Cerebellar nuclear complex (tissue), 1 donor: ENCODE measurements at regions not wholly inside any gene's neighbourhood (a gene's known extent, or its start where the extent isn't known, plus 50 kb on each side); places are given as distances from the start of the nearest gene placed in this dataset.

Source experiments
- DNase-seq, 2 experiments: peaks; one replicate each; lab custom pipeline; 2025; lab: John Stamatoyannopoulos, UW

DNA sequence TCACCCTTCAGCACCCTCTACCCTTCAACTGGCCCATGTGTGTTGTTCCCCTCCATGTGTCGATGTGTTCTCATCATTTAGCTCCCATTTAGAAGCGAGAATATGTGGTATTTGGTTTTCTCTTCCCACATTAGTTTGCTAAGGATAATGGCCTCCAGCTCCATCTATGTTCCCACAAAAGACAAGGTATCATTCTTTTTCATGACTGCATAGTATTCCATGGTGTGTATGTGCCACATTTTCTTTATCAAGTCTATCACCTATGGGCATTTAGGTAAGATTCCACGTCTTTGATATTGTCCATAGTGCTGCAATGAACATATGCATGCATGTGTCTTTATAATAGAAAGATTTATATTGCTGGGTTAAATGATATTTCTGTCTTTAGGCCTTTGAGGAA is 325.1 kb upstream of the ADAMTS16 start:
- no peak for DNase-seq

GRCh38 chr5:4817767-4818166 is 322.4 kb upstream of the ADAMTS16 start:
- DNase-seq, result no peak

DNA sequence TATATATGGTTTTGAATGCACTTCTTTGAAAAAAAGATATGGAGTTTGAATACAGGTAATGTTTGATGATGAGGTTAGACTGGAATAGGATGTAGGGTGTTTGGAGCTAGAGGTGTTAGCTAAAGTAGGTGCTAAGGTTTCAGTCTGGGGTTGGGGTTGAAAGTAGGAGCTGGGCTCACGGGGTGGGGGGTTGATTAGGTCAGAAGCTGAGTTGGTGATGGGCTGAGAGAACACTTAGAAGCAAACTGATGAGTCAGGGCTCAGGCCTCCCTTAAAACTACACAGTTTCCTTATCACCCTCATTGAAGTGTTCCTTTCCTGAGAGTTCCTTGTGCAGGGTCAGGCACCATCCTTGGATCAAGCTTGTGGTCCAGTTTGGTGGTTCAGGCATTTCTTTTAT is 308.8 kb upstream of the ADAMTS16 start:
- DNase-seq, result no peak

GRCh38 chr5:4832471-4832870 is 307.7 kb upstream of the ADAMTS16 start:
- DNase-seq, result no peak

DNA sequence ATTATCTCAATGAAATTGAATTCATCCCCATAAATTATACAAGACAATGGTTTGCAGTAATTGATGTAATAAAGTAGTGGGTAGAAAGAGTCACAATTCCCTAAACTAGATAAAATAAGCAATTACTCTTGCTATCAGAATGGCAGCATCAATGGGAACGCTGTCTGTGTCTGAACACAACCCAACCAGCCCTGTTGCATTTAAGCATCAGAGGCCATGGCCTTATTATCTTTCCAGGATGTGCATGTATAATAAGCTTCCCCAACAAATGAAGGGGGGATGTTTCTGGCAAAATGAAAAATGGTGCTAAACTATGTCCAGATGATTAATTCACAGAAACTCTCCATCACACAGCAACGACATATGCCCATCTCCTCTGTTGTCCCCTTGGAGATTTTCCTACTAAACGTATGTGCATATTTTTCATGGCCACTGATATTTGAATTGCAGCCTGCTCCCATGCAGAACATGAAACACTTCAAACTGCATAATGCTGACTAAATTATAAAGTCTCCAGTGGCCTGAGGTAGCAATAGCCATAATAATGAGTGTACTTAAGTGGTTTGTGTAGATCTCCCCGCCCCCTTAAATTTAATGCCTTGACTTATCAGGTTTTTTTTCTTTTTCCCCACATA is 306.9 kb upstream of the ADAMTS16 start:
- no peak for DNase-seq

GRCh38 chr5:4837489-4838058 is 302.6 kb upstream of the ADAMTS16 start:
- no peak for DNase-seq

DNA sequence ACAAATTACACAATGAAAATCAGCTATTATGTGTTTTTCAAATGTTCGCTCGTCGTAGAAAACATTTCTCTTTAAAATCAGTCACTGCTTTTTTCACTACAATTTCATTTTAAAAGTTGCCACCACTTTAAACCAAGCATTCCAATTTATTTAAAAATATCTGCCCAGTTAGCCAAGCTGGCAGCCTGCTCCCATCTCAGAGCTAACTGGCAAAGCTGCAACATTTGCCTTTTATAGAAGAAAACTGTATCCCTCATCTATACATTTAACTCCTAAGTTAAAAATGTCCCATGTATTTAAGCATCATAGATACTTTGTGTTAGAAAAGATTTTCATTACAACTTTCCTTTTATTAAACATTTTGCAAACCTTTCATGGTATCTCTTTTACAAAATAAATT is 294.9 kb upstream of the ADAMTS16 start:
- DNase-seq, result no peak

DNA sequence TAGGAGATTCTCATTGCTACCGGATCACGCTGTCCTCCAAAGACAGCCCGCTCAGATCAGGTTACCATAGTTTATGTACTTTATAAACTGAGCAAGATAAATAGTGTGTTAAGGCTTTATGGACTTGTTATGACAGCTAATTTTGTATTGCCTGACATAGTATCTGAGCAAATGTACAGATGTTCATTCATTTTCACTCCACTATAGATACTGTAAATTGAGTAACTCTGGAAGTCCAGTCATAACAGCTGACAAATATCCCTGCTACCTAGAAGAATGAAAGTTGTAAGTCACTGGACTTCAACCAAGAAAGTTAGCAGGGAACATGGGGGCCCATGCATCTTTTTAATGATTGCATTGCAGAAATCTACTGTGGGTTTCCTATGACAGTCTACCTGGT is 292.4 kb upstream of the ADAMTS16 start:
- DNase-seq, result no peak

DNA sequence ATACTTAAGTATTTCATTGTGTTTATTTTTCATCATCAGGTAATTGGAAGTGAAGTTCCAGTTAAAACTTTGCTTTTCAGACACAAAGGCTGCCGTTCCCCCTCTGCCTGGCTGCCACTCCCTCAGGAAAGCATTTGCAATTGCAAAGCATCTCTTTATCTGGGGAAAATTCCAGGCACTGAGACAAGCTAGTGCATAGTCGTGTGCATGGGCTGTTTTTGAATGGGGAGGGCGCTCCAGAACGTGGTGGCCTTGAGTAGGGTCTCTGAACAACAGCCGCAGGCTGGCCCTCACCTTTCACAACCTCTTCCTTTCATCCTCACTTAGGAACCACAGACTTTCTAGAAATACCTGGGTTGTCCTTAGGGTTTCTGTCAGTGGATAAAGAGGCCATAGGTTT is 285.1 kb upstream of the ADAMTS16 start:
- no peak for DNase-seq

DNA sequence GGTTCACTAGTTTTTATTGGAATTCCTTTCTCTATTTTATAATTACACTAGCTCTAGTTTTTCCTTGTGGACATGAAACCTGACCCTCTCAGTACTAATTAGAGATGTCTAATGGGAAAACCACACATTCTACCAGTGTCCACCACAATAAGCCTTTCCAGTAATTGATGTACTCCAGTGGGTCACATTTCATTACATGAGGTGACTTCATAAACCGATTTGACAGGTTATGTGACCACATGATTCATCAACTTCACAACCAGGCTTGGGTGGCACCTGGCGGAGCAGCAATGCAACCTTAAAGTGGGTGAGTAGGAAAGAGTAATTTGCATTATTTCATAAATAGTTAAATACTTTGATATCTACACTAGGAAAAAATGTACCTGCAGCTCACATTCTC is 284.2 kb upstream of the ADAMTS16 start:
- DNase-seq, result no peak

DNA sequence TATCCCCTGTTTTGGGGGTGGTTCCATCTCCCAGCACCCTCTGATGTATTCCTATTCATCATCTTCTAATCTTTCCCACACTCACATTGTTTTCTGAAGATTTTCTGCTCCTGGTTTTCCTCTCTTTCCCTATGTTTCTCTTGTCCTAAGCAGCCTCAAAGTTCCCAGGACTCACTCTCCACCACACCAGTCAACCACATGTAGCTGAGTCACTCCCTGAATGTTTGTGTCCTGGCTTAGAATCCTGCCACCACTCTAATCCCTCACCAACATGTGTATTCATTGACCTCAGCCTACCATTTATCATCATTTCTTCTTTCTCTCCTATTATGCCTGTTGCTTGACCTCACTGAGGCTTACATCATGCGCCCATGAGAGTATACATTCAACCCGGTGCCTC is 282.4 kb upstream of the ADAMTS16 start:
- no peak for DNase-seq

DNA sequence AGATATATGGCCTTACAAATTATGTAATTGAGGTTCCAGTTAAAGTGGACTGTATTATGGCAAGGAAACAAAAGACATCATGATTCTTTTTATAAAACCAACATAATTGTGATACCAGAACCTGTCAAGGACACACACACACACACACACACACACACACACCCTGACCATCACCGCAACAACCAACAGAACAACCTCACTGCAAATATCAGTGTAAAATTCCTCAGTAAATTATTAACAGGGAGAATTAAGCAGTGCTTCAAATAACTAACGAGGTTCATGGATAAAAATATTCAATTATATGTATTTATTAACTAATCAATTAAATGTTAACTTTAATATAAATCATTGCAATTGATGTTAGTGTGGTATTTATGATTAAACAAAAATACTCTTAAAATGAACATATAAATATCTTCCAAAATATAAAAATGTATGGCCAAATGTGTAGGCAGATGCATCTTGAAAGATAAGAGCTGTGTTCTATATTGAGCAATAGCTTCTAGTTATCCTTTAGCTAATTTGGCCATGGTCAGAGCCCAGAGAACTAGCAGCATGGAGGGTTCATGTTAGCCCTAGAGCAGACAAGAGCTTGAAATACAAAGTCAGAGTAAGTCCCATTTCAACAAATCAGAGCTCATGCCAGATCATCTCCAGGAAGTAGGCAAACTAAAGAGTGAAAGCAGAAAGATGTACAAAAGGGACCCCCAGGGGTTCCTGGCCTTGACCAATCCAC is 280.5 kb upstream of the ADAMTS16 start:
- DNase-seq, result no peak

- DNase-seq, result no peak
These were observed 279.5 kb upstream of the ADAMTS16 start for GRCh38 chr5:4860631-4861030.

GRCh38 chr5:4862500-4862899 is 277.6 kb upstream of the ADAMTS16 start:
- DNase-seq, result no peak

DNA sequence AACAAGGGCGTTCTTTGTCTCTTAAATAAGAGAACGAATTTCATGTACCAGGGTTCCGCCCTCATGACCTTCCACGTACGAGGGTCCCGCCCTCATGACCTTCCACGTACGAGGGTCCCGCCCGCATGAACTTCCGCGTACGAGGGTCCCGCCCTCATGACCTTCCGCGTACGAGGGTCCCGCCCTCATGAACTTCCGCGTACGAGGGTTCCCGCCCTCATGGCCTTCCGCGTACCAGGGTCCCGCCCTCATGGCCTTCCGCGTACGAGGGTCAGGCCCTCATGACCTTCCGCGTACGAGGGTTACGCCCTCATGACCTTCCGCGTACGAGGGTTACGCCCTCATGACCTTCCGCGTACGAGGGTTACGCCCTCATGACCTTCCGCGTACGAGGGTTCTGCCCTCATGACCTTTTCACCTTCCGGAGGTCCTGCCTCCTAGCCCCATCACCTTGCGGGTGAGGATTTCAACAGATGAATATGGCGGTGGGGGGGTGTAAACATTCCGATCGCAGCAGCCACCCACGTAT is 273.9 kb upstream of the ADAMTS16 start:
- no peak for DNase-seq

DNA sequence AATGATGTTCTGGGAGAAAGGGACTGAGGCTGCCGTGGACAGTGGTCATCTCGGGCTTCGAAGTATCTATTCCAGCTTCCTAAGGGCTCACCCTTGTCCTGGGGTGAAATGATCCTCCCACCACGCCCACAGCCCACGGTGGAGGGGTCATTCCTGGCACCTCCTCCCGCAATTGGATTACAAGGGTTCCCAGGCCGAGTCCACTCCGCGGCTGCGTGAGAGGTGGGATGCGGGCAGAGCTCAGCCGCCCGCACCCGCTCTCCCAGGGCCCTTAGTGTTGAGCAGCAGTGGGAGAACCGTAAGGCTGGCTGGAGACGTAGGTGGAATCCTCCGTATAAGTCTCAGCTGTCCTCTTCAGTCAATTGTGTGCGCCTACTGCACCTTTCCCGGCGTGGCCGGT is 273.3 kb upstream of the ADAMTS16 start:
- DNase-seq, result no peak

DNA sequence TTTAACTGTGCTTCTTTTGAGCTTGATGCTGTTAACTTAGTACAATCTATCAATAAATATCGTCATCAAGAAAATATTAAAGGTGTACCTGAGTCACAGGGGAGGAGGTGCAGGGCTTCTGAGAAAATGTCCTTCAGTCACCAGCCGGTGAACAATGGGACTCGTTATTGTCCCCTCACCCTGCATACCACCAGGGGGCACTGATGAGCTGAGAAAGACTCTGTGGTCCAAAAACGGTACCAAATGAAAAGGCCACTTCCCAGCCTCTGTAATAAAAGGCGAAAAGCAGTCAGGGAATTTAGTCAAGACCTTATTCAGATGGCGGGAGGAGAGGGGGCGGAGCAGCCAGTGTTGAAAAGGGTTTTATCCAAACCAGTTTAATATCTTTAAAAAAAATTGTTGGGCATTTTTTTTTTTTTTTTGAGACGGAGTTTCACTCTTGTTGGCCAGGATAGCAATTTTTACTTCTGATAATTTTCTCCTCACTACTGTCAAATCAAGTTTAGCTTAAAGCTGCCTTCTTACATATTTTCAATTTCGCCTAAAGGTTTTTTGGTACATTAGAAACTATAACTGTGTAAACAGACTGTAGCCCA is 271.9 kb upstream of the ADAMTS16 start:
- peak in 1 of 2 experiments; percentile 43 for DNase-seq

GRCh38 chr5:4873652-4874051 is 266.5 kb upstream of the ADAMTS16 start:
- no peak for DNase-seq

- DNase-seq, result no peak
These were observed 266.0 kb upstream of the ADAMTS16 start for GRCh38 chr5:4874097-4874496.

GRCh38 chr5:4875942-4876341 is 264.2 kb upstream of the ADAMTS16 start:
- DNase-seq, result no peak

DNA sequence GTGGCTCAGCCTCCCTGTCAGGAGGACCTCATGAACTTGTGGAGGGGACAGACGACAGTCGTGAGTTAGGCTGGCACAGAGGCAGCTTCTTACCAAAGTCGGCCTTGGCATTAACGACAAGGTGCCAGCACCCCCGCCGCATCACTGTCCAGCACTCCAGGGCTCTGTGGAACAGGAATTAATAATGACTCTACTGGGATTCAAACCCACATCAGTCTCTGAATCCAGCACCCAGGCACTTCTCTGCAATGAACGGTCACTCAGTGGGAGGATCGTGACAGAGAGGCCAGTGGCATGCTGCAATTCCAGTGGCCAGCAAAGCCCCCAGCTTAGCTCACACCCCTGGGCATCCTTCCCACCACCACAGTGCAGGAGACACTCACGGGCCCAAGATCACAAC is 263.3 kb upstream of the ADAMTS16 start:
- DNase-seq, result no peak

- DNase-seq, result no peak
These were observed 262.6 kb upstream of the ADAMTS16 start for GRCh38 chr5:4877579-4877978.

GRCh38 chr5:4879075-4879474 is 261.1 kb upstream of the ADAMTS16 start:
- no peak for DNase-seq
